GM18873 (cell line): ENCODE measurements at regions not wholly inside any gene's neighbourhood (a gene's known extent, or its start where the extent isn't known, plus 50 kb on each side); places are given as distances from the start of the nearest gene placed in this dataset.

Source experiments
- ATAC-seq: cut with Tn5 transposase; IDR thresholded peaks from one replicate; pipeline ENCODE4 v1.9.1; 2021; ENCODE audit warnings: mild to moderate bottlenecking, moderate library complexity, moderate number of reproducible peaks; ENCODE audit not compliant: unreplicated experiment, low FRiP score

DNA sequence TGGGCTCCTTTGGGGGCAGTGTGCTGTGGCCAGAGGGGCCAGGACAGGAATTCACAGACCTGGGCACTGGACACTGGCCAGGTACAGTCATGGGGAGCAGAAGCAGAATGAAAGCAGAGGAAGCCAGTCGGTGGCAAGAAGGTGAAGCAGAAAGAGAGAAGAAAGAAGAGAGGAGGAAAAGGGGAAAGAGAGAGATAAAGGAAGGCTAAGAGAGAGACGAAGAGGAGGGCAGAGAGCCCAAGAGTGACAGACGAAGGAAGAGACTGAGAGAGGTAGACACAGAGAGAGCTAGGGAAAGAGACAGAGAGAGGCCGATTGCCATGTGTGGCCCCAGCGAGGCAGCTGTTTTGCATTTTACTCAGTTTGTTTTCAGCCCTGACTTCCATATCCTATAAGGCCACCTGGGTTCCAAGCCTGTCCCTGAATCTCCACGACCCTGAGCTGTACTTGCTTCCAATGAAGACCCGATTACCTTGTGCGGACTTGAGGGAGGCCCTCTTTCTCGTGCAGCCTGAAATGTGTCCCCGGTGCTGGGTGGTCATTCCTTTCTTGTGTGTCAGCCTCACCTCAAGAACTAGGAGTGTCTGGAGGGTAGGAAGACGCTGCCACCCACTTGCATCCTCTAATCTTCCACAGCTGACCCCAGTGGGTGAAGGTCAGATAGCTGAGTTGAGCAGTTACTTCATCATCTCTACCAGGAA, 73.9 kb downstream of the LSM3 start:
- no peak for ATAC-seq

GRCh38 chr3:14253022-14253706, 74.5 kb downstream of the LSM3 start:
- ATAC-seq: no peak

- ATAC-seq: no peak
Observed at GRCh38 chr3:14253707-14254382, 75.2 kb downstream of the LSM3 start.

DNA sequence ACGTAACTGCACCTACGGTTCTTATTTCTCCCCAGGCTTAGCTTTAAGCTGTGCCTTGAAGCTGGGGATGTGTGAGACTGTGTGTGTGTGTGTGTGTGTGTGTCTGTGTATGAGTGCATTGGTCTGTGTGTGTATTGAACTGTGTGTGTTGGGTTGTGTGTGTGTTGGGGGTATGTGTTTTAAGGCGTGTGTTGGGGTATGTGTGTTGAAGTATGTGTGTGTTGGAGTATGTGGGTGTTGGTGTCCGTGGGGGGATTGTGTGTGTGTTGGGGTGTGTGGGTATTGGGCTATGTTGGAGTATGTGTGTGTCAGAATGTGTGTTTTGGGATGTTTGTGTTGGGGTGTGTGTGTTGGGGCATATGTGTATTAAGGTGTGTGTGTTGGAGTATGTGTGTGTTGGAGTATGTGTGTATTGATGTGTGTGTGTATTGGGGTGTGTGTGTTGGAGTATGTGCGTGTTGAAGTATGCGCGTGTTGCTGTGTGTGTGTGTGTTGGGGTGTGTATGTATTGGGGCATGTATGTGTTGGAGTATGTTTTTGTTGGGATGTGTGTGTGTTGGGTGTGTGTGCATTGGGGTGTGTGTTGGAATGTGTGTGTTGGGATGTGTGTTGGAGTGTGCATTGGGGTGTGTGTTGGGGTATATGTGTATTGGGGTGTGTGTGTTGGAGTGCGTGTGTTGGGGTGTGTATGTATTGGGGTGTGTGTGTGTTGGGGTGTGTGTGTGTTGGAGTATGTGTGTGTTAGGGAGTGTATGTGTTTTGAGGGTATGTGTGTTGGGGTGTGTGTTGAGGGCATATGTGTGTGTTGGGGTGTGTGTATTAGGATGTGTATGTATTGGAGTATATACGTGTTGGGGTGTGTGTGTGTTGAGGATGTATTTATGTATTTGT, 76.4 kb downstream of the LSM3 start:
- ATAC-seq: no peak

DNA sequence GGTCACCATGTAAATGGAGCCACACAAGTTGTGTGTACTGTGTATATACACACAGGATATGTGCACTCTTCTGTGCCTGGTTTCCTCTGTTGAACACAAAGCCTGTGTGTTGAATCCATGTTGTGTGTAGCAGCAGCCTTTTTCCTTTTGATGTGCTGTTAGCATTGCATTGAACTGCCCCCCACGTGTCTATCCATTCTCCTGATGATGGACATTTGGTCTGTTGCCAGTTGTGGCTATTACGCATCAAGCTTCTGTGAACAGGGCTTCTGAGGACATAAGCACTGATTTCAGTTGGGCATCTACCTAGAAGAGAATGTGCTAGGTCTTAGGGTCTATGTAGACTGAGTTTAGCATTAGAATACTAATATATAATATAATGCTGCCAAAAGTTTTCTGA, 77.4 kb downstream of the LSM3 start:
- ATAC-seq: no peak

DNA sequence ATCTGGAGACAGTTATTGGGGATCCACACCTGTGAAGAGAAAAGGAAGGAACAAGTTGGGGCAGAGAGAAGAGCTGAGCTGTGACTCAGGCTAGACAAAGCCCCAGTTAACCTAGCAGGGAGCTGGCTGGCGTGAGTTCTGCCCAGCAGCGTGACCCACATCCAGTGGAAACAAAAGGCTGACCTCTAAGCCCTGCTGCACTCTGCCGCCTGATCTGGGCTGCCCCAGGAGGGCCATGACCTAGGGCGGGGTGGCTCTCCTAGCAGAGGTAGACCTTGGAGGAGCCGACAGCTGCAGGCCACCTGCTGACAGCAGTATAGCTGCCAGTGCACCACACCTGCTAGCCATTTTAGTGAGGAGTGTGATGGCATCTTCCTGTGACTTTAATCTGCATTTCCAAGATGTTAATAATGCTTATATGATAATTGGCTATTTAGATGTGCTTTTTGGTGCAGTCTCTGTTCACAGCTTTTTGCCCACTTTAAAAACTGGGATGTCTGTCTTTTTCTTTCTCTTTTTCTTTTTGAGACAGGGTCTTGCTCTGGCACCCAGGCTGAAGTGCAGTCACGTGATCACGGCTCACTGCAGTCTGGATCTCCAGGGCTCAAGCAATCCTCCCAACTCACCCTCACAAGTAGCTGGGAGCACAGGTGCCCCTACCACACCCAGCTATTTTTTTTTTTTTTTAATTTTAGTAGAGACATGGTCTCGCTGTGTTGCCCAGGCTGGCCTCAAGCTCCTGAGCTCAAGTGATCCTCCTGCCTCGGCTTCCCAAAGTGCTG, 78.1 kb downstream of the LSM3 start:
- ATAC-seq: no peak

DNA sequence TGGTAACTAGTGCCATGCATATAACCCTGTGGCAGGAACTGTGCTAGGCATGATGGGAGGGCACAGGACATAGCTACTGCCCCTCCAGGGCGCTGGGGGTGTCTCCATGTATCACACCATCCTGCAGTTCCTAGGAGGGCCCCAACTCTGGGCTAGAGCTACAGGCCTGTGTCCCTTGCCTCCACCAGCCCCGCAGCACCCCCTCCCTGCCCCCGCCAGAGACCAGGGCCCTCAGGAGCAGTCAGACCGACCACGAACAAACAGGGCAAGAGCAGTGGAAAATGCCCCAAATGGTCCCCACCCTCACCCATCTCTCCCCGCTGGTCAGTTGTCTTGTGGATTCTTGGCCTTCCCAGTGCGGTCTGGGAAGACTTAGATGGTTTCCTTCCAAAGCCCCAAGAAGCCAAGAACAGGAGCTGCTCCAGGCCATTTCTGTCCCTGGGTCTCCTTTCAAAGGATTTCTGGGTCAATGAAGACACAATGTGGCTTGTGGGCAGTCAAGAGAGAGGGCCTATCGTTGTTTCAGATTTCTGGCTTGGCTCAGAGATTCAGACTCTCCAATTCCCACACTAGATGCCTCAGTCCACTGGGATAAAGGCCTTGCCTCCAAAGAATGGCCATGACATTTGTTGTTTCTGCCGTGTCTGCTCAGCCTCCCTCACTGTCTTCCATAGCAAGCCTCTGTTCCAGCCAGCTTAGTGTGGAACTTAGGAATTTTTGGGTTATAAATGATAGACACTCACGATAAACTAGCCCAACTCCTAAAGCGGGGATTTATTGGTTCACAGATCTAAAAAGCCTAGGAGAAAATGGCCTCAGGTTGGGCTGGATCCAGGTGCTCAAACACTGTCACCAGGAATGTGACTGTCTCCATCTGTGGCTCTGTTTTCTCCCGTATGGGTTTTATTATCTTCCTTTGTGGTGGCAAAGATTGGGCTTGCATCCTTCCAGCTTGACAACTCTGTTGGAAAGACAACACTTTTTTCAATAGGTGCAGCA, 80.6 kb downstream of the LSM3 start:
- no peak for ATAC-seq

- no peak for ATAC-seq
Observed at GRCh38 chr3:14260463-14260862, 81.8 kb downstream of the LSM3 start.

GRCh38 chr3:14261229-14261628, 82.6 kb downstream of the LSM3 start:
- no peak for ATAC-seq

DNA sequence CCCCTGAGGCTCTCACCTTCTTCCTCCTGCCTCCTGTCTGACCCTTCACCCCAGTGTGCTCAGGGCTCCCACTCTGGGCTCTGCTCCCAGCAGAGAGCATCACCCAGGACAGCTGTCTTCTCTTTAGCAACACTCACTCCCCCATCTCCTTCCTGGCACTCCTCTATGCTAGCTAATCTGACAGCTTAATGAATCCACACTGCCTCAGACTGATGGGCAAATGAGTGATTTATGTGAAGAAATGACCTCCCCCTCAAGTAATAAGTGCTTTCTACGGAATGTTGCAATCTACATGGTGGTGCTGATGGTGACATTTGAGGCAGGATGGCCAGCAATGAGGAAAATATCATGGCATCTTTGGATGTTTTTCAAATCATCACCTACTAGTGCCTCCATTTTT, 83.6 kb downstream of the LSM3 start:
- no peak for ATAC-seq

- no peak for ATAC-seq
Observed at GRCh38 chr3:14262867-14263266, 84.2 kb downstream of the LSM3 start.

GRCh38 chr3:14263317-14264005, 84.8 kb downstream of the LSM3 start:
- ATAC-seq: no peak

DNA sequence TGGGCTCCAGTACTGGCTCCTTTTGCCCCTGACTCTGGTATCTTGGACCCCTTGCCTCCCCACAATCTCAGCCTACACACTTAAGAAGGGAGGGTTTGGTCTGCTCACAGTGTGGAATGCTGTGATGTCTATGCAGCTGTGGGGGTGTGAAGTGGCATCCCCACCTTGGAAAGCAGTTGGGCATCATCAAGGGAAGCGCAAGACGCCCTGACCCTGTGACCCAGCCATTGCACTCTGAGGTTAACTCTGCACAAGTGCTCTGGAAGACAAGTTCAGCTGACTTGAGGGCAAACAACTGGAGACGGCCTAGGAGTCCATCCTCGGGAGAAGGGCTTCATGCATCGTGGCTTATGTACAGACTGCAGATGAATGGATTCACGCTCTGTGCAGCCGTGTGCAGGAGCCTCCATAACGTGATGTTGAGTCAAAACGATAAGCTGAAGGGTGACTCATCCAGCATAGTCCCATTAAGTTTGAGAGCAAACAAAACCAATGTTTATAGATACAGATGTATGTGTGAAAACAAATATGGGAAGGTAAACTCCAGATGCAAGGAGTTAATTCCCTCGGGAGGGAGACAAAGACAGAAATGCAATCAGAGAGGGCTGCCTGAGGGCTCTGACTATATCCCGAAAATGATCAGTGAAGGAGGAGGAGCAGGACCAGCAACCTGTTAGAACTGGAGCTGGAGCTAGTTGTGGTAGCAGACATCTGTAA, 86.8 kb downstream of the LSM3 start:
- no peak for ATAC-seq

DNA sequence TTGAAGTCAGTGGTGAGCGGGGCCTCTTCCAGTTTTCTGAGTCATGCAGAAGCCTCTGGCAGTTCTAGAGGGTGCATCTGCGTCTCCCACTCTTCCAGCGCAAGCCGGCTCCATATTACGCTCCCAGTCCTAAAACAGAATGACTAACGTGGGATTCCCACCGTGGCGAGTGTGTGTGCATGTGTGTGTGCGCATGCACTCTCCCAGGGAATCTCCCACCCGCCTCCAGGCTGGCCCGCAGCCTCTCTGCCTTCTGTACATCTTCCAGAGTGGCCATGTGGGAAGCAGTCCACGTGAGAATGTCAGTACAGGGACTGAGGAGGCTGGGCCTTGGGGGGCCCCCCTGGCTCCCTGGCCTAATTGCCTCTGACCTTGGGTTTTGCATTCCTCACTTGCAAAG, 87.7 kb downstream of the LSM3 start:
- no peak for ATAC-seq

- ATAC-seq: no peak
Observed at GRCh38 chr3:14267976-14268375, 89.4 kb downstream of the LSM3 start.

- no peak for ATAC-seq
Observed at GRCh38 chr3:14268897-14269296, 90.3 kb downstream of the LSM3 start.
